ENCODE measurements at regions not wholly inside any gene's neighbourhood (a gene's known extent, or its start where the extent isn't known, plus 50 kb on each side); places are given as distances from the start of the nearest gene placed in this dataset.

DNA sequence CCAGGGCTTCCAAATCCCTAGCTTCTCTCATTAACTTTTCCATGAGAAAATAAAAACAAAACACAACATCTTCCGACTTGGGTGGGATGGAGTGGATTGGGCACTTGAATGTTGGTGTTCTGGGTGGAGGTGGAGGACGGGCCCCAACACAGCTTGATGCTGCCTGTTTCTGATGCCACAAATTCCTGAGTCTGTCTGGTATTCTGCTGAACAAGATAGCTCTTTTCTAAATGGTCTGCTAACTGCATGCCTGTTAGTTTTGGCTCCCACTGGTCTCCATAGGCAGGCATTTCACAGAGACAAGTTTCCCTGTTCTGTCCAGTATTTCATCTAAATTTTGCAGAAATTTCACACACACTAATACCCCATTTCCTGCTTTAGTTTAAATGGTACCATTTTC lies 160.9 kb upstream of the FZD8 start:
- no peak for TF ChIP-seq MAZ (IDR thresholded peaks at IDR 0.05; ENCODE audit: borderline replicate concordance, low read depth, low read length)
- TF ChIP-seq, protein P1, sequence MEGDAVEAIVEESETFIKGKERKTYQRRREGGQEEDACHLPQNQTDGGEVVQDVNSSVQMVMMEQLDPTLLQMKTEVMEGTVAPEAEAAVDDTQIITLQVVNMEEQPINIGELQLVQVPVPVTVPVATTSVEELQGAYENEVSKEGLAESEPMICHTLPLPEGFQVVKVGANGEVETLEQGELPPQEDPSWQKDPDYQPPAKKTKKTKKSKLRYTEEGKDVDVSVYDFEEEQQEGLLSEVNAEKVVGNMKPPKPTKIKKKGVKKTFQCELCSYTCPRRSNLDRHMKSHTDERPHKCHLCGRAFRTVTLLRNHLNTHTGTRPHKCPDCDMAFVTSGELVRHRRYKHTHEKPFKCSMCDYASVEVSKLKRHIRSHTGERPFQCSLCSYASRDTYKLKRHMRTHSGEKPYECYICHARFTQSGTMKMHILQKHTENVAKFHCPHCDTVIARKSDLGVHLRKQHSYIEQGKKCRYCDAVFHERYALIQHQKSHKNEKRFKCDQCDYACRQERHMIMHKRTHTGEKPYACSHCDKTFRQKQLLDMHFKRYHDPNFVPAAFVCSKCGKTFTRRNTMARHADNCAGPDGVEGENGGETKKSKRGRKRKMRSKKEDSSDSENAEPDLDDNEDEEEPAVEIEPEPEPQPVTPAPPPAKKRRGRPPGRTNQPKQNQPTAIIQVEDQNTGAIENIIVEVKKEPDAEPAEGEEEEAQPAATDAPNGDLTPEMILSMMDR (conservative IDR thresholded peaks at IDR 0.05; ENCODE audit: low read depth, low read length): no peak
- no peak for TF ChIP-seq RCOR1 (IDR thresholded peaks at IDR 0.05; ENCODE audit: insufficient replicate concordance, low read length)
- no peak for TF ChIP-seq POLR2A (IDR thresholded peaks at IDR 0.05; ENCODE audit: low read depth, low read length)
- no peak for TF ChIP-seq MXI1 (IDR thresholded peaks at IDR 0.05; ENCODE audit: borderline replicate concordance, low read depth, low read length)
- TF ChIP-seq, protein P2, sequence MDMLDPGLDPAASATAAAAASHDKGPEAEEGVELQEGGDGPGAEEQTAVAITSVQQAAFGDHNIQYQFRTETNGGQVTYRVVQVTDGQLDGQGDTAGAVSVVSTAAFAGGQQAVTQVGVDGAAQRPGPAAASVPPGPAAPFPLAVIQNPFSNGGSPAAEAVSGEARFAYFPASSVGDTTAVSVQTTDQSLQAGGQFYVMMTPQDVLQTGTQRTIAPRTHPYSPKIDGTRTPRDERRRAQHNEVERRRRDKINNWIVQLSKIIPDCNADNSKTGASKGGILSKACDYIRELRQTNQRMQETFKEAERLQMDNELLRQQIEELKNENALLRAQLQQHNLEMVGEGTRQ (IDR thresholded peaks at IDR 0.05; ENCODE audit: low read depth, low read length): no peak
- TF ChIP-seq CHD1 (IDR thresholded peaks at IDR 0.05; ENCODE audit: low read depth, low read length): no peak
- no peak for TF ChIP-seq FOS (IDR thresholded peaks at IDR 0.05; ENCODE audit: low read depth, low read length)

All from IMR-90 (cell line).